Spinal cord (tissue), 9 donors: ENCODE measurements at regions not wholly inside any gene's neighbourhood (a gene's known extent, or its start where the extent isn't known, plus 50 kb on each side); places are given as distances from the start of the nearest gene placed in this dataset.

Experiments
- DNase-seq, 6 donors: peaks; one replicate each; pipeline versions ENCODE4 v3.0.0 to v3.0.0-alpha.2; 2013 to 2015; ENCODE audit warnings: low spot score in 6 of 6, low read depth in 4 of 6
- H3K27ac ChIP-seq: one replicate; pipeline ENCODE4 v1.5.1; 2013; ENCODE audit warnings: low read depth, low read length, control low read depth
- H3K27me3 ChIP-seq: one replicate; pipeline ENCODE4 v1.6.1; 2013; ENCODE audit warnings: low read length; ENCODE audit not compliant: control insufficient read depth, insufficient read depth
- H3K36me3 ChIP-seq: one replicate; pipeline ENCODE4 v1.6.1; 2013; ENCODE audit warnings: low read length; ENCODE audit not compliant: control insufficient read depth, insufficient read depth
- H3K4me1 ChIP-seq: one replicate; pipeline ENCODE4 v1.6.1; 2013; ENCODE audit warnings: low read length; ENCODE audit not compliant: control insufficient read depth, insufficient read depth
- H3K4me3 ChIP-seq: one replicate; pipeline ENCODE4 v1.5.1; 2013; ENCODE audit warnings: low read depth, low read length, control low read depth
- H3K9me3 ChIP-seq: one replicate; pipeline ENCODE4 v1.6.1; 2013; ENCODE audit warnings: low read length; ENCODE audit not compliant: control insufficient read depth, insufficient read depth
- WGBS: methylation state at CpG from one replicate; pipeline ENCODE4 v1.1.5; 2013; ENCODE audit warnings: missing lambda C conversion rate; ENCODE audit not compliant: insufficient coverage; 5-methylcytosine and 5-hydroxymethylcytosine counted together
- donor health status: healthy.

GRCh38 chrX:46375831-46376230 lies 169.4 kb downstream of the ZNF674 start:
- no peak overlapping the region for H3K4me3 ChIP-seq
- H3K4me1 ChIP-seq: no peaks in the 10 kb centered on the region
- no peaks in the 10 kb centered on the region for H3K27me3 ChIP-seq
- DNase-seq: no peak
- no peaks in the 10 kb centered on the region for H3K9me3 ChIP-seq
- no peak overlapping the region for H3K27ac ChIP-seq
- H3K36me3 ChIP-seq: no peaks in the 10 kb centered on the region
- WGBS: no CpG with 5 or more reads among the region's 3 CpGs

- Histone ChIP-seq H3K27me3 (no peaks in the 10 kb centered on the region), H3K9me3 (no peaks in the 10 kb centered on the region)
These were observed 170.8 kb downstream of the ZNF674 start for GRCh38 chrX:46374371-46374770.

GRCh38 chrX:46367491-46367890 lies 177.7 kb downstream of the ZNF674 start:
- no peaks in the 10 kb centered on the region for H3K27me3 ChIP-seq
- WGBS: 80% methylated on average over 1 of the region's 2 CpGs
- no peaks in the 10 kb centered on the region for H3K4me1 ChIP-seq
- no peak for DNase-seq
- H3K9me3 ChIP-seq: no peaks in the 10 kb centered on the region
- no peak overlapping the region for H3K27ac ChIP-seq
- no peaks in the 10 kb centered on the region for H3K36me3 ChIP-seq
- no peak overlapping the region for H3K4me3 ChIP-seq

More at GRCh38 chrX:46374371-46374770, 170.8 kb downstream of the ZNF674 start:
- Histone ChIP-seq H3K27ac (no peak overlapping the region), H3K4me3 (no peak overlapping the region), H3K36me3 (no peaks in the 10 kb centered on the region), H3K4me1 (no peaks in the 10 kb centered on the region)
- no CpG with 5 or more reads among the region's 1 CpG for WGBS
- no peak for DNase-seq

- no peaks in the 10 kb centered on the region for H3K4me1 ChIP-seq
- H3K27me3 ChIP-seq: no peaks in the 10 kb centered on the region
- H3K4me3 ChIP-seq: no peak overlapping the region
- no peaks in the 10 kb centered on the region for H3K36me3 ChIP-seq
- H3K9me3 ChIP-seq: no peaks in the 10 kb centered on the region
- no peak overlapping the region for H3K27ac ChIP-seq
- no peak for DNase-seq
- no CpG with 5 or more reads among the region's 2 CpGs for WGBS
These were observed 178.6 kb downstream of the ZNF674 start for GRCh38 chrX:46366381-46367207.

GRCh38 chrX:46354481-46354880 lies 190.7 kb downstream of the ZNF674 start:
- Histone ChIP-seq H3K36me3 (no peaks in the 10 kb centered on the region), H3K27ac (no peak overlapping the region), H3K4me3 (no peak overlapping the region), H3K4me1 (no peaks in the 10 kb centered on the region), H3K9me3 (no peaks in the 10 kb centered on the region), H3K27me3 (no peaks in the 10 kb centered on the region)
- no CpG with 5 or more reads among the region's 1 CpG for WGBS
- no peak for DNase-seq

- no peak overlapping the region for H3K4me3 ChIP-seq
- no peaks in the 10 kb centered on the region for H3K36me3 ChIP-seq
- DNase-seq: no peak
- no peak overlapping the region for H3K27ac ChIP-seq
- no peaks in the 10 kb centered on the region for H3K27me3 ChIP-seq
- no CpG with 5 or more reads among the region's 1 CpG for WGBS
- no peaks in the 10 kb centered on the region for H3K9me3 ChIP-seq
- no peaks in the 10 kb centered on the region for H3K4me1 ChIP-seq
These were observed 203.4 kb downstream of the ZNF674 start for GRCh38 chrX:46341767-46342322.

- Histone ChIP-seq H3K27me3 (no peaks in the 10 kb centered on the region), H3K4me1 (no peaks in the 10 kb centered on the region), H3K27ac (no peak overlapping the region), H3K4me3 (no peak overlapping the region), H3K36me3 (no peaks in the 10 kb centered on the region), H3K9me3 (peaks cover 2% of the 10 kb centered on the region)
- no peak for DNase-seq
These were observed 204.5 kb downstream of the ZNF674 start for GRCh38 chrX:46340696-46341095.

- Histone ChIP-seq H3K9me3 (peaks cover 2% of the 10 kb centered on the region), H3K4me1 (no peaks in the 10 kb centered on the region), H3K36me3 (no peaks in the 10 kb centered on the region), H3K27me3 (peaks cover 3% of the 10 kb centered on the region), H3K27ac (no peak overlapping the region), H3K4me3 (no peak overlapping the region)
- DNase-seq: no peak
- WGBS: no CpG with 5 or more reads among the region's 5 CpGs
These were observed 211.7 kb downstream of the ZNF674 start for GRCh38 chrX:46333550-46333949.

- H3K4me1 ChIP-seq: no peaks in the 10 kb centered on the region
- no peak overlapping the region for H3K27ac ChIP-seq
- H3K36me3 ChIP-seq: no peaks in the 10 kb centered on the region
- DNase-seq: no peak
- no peak overlapping the region for H3K4me3 ChIP-seq
- peaks cover under 1% of the 10 kb centered on the region for H3K9me3 ChIP-seq
- H3K27me3 ChIP-seq: peaks cover 3% of the 10 kb centered on the region
These were observed 214.2 kb downstream of the ZNF674 start for GRCh38 chrX:46330981-46331380.

GRCh38 chrX:46330513-46330912 lies 214.7 kb downstream of the ZNF674 start:
- Histone ChIP-seq H3K4me3 (no peak overlapping the region), H3K27ac (no peak overlapping the region), H3K36me3 (no peaks in the 10 kb centered on the region), H3K27me3 (peaks cover 3% of the 10 kb centered on the region), H3K4me1 (no peaks in the 10 kb centered on the region), H3K9me3 (no peaks in the 10 kb centered on the region)
- DNase-seq: no peak
- WGBS: 39% methylated on average over 2 of the region's 2 CpGs
